ENCODE measurements at regions not wholly inside any gene's neighbourhood (a gene's known extent, or its start where the extent isn't known, plus 50 kb on each side); places are given as distances from the start of the nearest gene placed in this dataset.

GRCh38 chr4:10380735-10381134 lies 76.5 kb downstream of the ZNF518B start:
- no peak for TF ChIP-seq NR1H2 (CRISPR knock-in tag; IDR thresholded peaks at IDR 0.05)
- TF ChIP-seq CTCF (IDR thresholded peaks at IDR 0.05) = no peak
- TF ChIP-seq JUN (CRISPR knock-in tag; IDR thresholded peaks at IDR 0.05) = no peak
- no peak for TF ChIP-seq KAT7 (CRISPR knock-in tag; IDR thresholded peaks at IDR 0.05; ENCODE audit: borderline replicate concordance)

All from WTC11 (cell line).